BLaER1 treated with 17β-estradiol and CSF1 and Interleukin-3, amounts not matched to agents 10 nM and 100 nM (cell line): ENCODE measurements at regions not wholly inside any gene's neighbourhood (a gene's known extent, or its start where the extent isn't known, plus 50 kb on each side); places are given as distances from the start of the nearest gene placed in this dataset.
"Not testable (repeated sequence)": the region's sequence is repeated elsewhere in the genome, so short reads cannot be mapped to it uniquely, and the experiment has no call there.

Experiments
- H3K27ac ChIP-seq, 11 experiments: shearing (Covaris generic); formaldehyde crosslinking; 2 replicates each; pipeline ENCODE4 v1.8.1; 2022
- H3K27me3 ChIP-seq, 11 experiments: shearing (Covaris generic); formaldehyde crosslinking; 2 replicates each; pipeline ENCODE4 v1.8.1; 2022
- H3K36me3 ChIP-seq, 11 experiments: shearing (Covaris generic); formaldehyde crosslinking; 2 replicates each; pipeline ENCODE4 v1.8.1; 2022
- H3K4me1 ChIP-seq, 10 experiments: shearing (Covaris generic); formaldehyde crosslinking; 2 replicates each; pipeline ENCODE4 v1.8.1; 2022
- H3K4me2 ChIP-seq, 11 experiments: shearing (Covaris generic); formaldehyde crosslinking; 2 replicates each; pipeline ENCODE4 v1.8.1; 2022
- H3K4me3 ChIP-seq, 10 experiments: shearing (Covaris generic); formaldehyde crosslinking; 2 replicates each; pipeline ENCODE4 v1.8.1; 2022
- H3K9ac ChIP-seq, 11 experiments: shearing (Covaris generic); formaldehyde crosslinking; 2 replicates each; pipeline ENCODE4 v1.8.1; 2022
- H3K9me3 ChIP-seq, 11 experiments: shearing (Covaris generic); formaldehyde crosslinking; replicated peaks in 1 of 11; 2 replicates each; pipeline ENCODE4 v1.8.1; 2022
- H4K20me1 ChIP-seq, 11 experiments: shearing (Covaris generic); formaldehyde crosslinking; 2 replicates each; pipeline ENCODE4 v1.8.1; 2022
- Cebpa-rat ChIP-seq, 11 experiments: shearing (Covaris generic); IDR thresholded peaks; 2 replicates each; pipeline ENCODE4 v1.8.1; 2022

DNA sequence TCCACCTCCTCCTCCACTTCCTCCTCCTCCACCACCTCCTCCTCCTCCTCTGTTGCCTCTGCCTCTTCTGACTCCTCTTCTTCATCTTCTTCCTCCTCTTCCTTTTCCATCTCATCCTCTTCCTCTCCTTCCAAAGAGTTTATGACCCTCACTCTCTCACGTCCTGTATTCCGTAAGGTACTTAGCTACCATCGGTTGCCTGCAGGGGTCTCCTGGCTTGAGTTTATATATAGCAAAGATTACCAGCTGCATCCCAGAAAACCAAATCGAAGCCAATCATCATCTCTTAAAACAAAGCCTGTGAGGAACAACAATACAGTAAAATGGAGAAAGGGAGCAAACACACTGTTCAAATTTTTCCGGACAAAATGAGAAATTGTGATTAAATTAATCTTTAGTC, 317.4 kb downstream of the C3orf38 start:
- no peak overlapping the region for H3K4me2 ChIP-seq
- no peaks in the 10 kb centered on the region for H3K4me1 ChIP-seq
- no peaks in the 10 kb centered on the region for H4K20me1 ChIP-seq
- H3K27ac ChIP-seq: no peak overlapping the region
- no peaks in the 10 kb centered on the region for H3K36me3 ChIP-seq
- H3K9ac ChIP-seq: no peak overlapping the region
- H3K4me3 ChIP-seq: no peak overlapping the region
- TF ChIP-seq Cebpa-rat (IDR thresholded peaks at IDR 0.05): no peak
- H3K27me3 ChIP-seq: no peaks in the 10 kb centered on the region
- 0 out of 22 replicates have a peak, but pooled peaks cover 0 to 6% (median 0%) of the 10 kb centered on the region in 11 experiments for H3K9me3 ChIP-seq

DNA sequence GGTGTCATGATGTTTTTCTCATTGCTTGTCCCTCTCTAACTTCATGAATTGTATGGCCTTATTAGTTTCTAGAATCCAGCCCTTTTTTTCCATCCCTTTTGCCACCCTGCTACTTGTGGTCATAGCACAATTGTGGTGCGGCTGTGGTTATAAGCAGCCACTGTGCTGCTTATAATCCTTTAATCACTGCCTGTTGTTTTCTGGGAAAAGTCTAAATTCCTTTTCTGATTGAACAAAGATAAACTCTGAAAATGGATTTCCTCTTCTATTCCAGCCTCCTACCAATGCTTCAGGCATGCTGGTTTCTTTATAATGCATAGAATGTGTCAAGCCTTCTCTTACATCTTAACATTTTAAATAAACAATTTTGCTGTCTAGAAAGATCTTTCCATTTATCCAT, 319.5 kb downstream of the C3orf38 start:
- Histone ChIP-seq H3K9me3 (0 out of 22 replicates have a peak, but pooled peaks cover 0 to 6% (median 0%) of the 10 kb centered on the region in 11 experiments), H3K27me3 (no peaks in the 10 kb centered on the region), H3K4me1 (no peaks in the 10 kb centered on the region), H3K9ac (no peak overlapping the region), H3K4me3 (no peak overlapping the region), H3K27ac (no peak overlapping the region), H3K36me3 (no peaks in the 10 kb centered on the region), H3K4me2 (no peak overlapping the region), H4K20me1 (no peaks in the 10 kb centered on the region)
- TF ChIP-seq Cebpa-rat (IDR thresholded peaks at IDR 0.05): no peak

DNA sequence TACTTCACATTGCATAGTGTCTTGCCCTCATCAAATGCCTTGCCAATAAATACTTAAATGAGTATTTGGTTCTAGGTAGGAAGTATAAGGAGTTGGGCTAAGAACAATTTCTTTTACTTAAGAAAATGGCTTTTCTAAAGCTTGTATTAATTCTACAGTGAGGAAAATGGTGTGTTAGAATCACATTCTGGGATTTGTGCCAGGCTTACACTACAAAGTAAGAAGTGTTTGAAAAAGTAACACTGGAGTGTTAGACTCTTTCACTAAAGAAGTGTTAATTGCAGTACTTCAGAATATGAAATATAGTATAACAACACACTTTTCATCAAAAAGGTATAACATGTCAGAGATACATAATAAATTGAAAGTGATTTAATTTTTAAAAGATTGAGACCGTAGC, 328.7 kb downstream of the C3orf38 start:
- H3K4me2 ChIP-seq: no peak overlapping the region
- no peaks in the 10 kb centered on the region for H3K36me3 ChIP-seq
- no peaks in the 10 kb centered on the region for H3K27me3 ChIP-seq
- no peaks in the 10 kb centered on the region for H3K9me3 ChIP-seq
- no peak overlapping the region for H3K9ac ChIP-seq
- H3K4me1 ChIP-seq: no peaks in the 10 kb centered on the region
- no peak overlapping the region for H3K4me3 ChIP-seq
- no peaks in the 10 kb centered on the region for H4K20me1 ChIP-seq
- TF ChIP-seq Cebpa-rat (IDR thresholded peaks at IDR 0.05): no peak
- no peak overlapping the region for H3K27ac ChIP-seq

DNA sequence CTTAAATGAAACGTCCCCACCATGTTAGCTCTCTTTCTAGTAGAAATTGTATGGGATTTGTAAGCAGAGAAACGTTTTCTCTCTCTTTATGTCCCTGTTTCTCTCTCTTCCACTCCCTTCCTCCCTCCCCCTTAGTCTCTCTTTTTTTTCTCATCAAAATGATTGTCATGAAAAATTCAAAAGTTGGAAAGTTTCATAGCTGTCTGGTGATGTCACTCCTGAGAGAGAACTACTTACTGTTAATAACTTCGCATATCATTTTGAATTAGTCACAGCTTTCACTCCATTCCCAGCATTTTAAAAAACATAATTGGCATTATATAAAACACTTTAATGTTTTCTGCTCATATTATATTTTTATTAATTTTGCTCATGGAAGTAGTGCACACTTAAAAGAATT, 331.1 kb downstream of the C3orf38 start:
- Histone ChIP-seq H3K9me3 (no peaks in the 10 kb centered on the region), H3K4me3 (no peak overlapping the region), H3K9ac (no peak overlapping the region), H3K27ac (no peak overlapping the region), H4K20me1 (no peaks in the 10 kb centered on the region), H3K4me1 (no peaks in the 10 kb centered on the region), H3K27me3 (no peaks in the 10 kb centered on the region), H3K36me3 (no peaks in the 10 kb centered on the region), H3K4me2 (no peak overlapping the region)
- TF ChIP-seq Cebpa-rat (IDR thresholded peaks at IDR 0.05): no peak

DNA sequence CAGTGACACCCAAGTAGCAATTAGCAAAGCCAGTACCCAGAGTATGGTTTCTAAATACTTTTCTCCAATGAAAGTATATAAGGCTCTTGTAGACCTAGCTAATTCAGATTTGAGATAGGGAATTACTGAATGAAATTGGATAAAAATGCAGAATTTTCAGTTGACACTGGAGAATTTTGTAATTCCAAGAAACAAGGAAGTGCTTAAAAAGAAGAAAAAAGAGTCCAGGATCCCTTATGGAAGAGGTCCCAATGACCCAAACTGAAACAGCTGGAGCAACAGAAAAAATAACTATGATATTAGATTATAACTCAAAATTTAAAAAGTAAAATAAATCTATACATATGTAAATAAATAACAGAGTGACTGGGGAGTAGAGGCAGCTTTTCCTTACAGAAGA, 335.2 kb downstream of the C3orf38 start:
- Histone ChIP-seq H3K27me3 (no peaks in the 10 kb centered on the region), H4K20me1 (no peaks in the 10 kb centered on the region), H3K36me3 (no peaks in the 10 kb centered on the region), H3K4me3 (no peak overlapping the region), H3K27ac (no peak overlapping the region), H3K4me1 (no peaks in the 10 kb centered on the region), H3K9me3 (no peaks in the 10 kb centered on the region), H3K4me2 (no peak overlapping the region), H3K9ac (no peak overlapping the region)
- no peak for TF ChIP-seq Cebpa-rat (IDR thresholded peaks at IDR 0.05)

DNA sequence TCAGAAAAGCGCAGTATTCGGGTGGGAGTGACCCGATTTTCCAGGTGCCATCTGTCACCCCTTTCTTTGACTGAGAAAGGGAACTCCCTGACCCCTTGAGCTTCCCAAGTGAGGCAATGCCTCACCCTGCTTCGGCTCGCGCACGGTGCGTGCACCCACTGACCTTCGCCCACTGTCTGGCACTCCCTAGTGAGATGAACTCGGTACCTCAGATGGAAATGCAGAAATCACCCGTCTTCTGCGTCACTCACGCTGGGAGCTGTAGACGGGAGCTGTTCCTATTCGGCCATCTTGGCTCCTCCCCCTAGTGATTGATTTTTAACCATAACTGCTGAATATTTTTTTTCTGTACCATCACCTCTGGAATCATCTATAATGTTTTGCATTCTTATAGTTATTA, 359.1 kb downstream of the C3orf38 start:
- not testable (repeated sequence) for H3K9me3 ChIP-seq, H3K9ac ChIP-seq, H3K4me2 ChIP-seq, H3K36me3 ChIP-seq, H3K27me3 ChIP-seq, H3K27ac ChIP-seq, H3K4me3 ChIP-seq, H3K4me1 ChIP-seq, H4K20me1 ChIP-seq

DNA sequence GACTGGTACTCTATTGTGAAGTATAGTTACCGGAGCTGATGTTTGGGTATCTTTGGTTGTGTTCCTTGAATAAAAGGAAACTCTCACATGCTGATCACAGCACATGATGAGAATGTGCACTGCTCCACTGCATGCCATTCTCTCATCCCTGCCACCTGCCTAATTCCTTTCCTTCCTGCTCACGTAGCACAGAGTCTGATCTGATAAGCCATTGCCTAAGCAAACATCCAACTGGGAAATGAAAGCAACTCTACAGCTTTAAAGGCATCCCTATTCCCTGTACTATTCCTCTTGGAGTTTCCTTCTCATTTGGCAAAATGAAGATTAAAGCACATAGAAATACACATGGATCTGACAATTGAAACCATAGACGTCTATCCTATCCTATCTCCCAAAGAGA, 359.8 kb downstream of the C3orf38 start:
- H4K20me1 ChIP-seq: no peaks in the 10 kb centered on the region
- no peaks in the 10 kb centered on the region for H3K4me1 ChIP-seq
- H3K9me3 ChIP-seq: 0 out of 22 replicates have a peak, but pooled peaks cover 0 to 4% (median 0%) of the 10 kb centered on the region in 11 experiments
- no peak for TF ChIP-seq Cebpa-rat (IDR thresholded peaks at IDR 0.05)
- no peak overlapping the region for H3K4me2 ChIP-seq
- no peaks in the 10 kb centered on the region for H3K27me3 ChIP-seq
- H3K36me3 ChIP-seq: no peaks in the 10 kb centered on the region
- H3K27ac ChIP-seq: no peak overlapping the region
- H3K4me3 ChIP-seq: no peak overlapping the region
- no peak overlapping the region for H3K9ac ChIP-seq

DNA sequence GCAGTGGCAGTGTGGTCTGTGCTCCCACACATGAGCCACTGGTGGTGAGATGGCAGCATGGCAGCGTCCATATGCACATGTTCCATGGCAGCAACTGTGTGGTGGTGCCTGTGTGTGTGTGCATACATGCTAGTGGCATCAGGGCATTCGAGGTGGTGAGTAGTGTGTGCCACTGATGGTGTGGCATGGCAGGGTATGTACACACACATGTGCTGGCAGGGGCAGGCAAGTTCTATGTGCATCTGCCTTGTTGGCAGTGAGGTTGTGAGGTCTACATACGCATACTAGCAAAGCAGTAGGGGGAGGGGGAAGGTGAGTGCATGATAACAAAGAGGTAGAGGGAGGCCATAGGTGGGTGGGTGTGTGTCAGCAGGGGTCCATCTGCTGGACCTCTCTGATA, 378.7 kb downstream of the C3orf38 start:
- TF ChIP-seq Cebpa-rat (IDR thresholded peaks at IDR 0.05): no peak
- H3K4me2 ChIP-seq: no peak overlapping the region
- H3K27ac ChIP-seq: no peak overlapping the region
- H3K36me3 ChIP-seq: no peaks in the 10 kb centered on the region
- no peaks in the 10 kb centered on the region for H4K20me1 ChIP-seq
- no peaks in the 10 kb centered on the region for H3K4me1 ChIP-seq
- H3K4me3 ChIP-seq: no peak overlapping the region
- H3K27me3 ChIP-seq: no peaks in the 10 kb centered on the region
- H3K9ac ChIP-seq: no peak overlapping the region
- H3K9me3 ChIP-seq: no peaks in the 10 kb centered on the region

DNA sequence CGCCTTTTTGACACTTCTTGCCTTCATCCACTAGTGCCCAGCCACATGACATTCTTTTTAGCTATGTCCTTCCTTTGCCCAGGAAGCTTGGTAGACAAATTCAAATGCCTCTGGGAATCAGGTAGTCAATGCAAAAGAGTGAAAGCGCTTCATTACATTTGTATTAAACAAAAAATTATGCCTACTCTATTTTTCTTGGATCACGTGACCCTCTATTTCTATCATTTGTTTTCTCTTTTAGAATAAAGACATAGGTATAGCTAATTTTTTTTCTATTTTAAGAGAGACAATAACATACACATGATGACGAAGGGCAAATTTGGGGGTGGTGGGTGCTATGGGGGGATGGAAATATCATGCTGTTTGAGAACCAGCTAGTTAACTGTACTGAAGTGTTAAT, 384.8 kb downstream of the C3orf38 start:
- TF ChIP-seq Cebpa-rat (IDR thresholded peaks at IDR 0.05): no peak
- Histone ChIP-seq H3K4me3 (no peak overlapping the region), H3K27me3 (no peaks in the 10 kb centered on the region), H3K4me2 (no peak overlapping the region), H3K9ac (no peak overlapping the region), H3K36me3 (no peaks in the 10 kb centered on the region), H4K20me1 (no peaks in the 10 kb centered on the region), H3K9me3 (no peaks in the 10 kb centered on the region), H3K4me1 (no peaks in the 10 kb centered on the region), H3K27ac (no peak overlapping the region)

DNA sequence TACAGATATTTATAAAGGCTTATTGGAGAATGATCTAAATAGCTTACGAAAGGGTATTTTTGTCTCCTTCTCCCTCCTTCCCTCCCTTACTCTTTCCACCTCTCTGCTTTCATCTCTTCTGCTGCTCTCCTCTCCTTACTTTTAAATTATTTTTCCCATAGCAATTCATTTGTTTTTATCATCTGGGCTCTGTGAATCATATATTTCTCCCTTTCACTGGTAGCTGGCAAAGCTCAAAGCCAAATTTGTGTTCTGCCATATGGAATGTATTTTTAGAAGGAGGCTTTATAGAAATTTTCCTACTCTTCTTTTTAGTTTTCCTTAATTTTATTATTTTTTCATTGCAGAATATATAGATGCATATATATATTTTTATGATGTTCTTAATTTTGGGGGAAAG, 385.8 kb downstream of the C3orf38 start:
- no peaks in the 10 kb centered on the region for H3K27me3 ChIP-seq
- H3K27ac ChIP-seq: no peak overlapping the region
- H3K4me2 ChIP-seq: no peak overlapping the region
- no peak overlapping the region for H3K4me3 ChIP-seq
- TF ChIP-seq Cebpa-rat (IDR thresholded peaks at IDR 0.05): no peak
- H3K4me1 ChIP-seq: no peaks in the 10 kb centered on the region
- no peak overlapping the region for H3K9ac ChIP-seq
- H3K36me3 ChIP-seq: no peaks in the 10 kb centered on the region
- no peaks in the 10 kb centered on the region for H4K20me1 ChIP-seq
- no peaks in the 10 kb centered on the region for H3K9me3 ChIP-seq

DNA sequence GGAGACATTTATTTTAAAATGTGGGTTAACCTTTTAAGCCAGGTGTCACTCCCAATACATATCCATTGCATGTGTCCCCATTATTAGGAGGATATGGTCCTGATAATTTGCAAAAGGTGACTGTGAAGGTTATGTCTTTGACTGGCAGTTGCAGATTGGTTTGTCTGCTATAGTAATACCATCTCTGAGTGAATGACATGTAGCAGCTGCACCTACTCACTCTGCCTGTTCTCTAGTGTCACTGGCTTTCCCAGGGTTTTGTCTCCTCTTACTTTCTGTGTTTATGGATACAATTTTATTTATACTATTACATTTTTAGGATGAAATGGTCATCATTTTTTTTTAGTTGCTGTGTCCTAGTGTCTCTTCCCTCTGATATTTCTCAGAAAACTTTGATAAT, 393.2 kb downstream of the C3orf38 start:
- 0 out of 22 replicates have a peak overlapping the region, but pooled peaks of 1 of the 11 experiments have one; percentile 2 for H3K4me2 ChIP-seq
- H3K36me3 ChIP-seq: no peaks in the 10 kb centered on the region
- no peak overlapping the region for H3K27ac ChIP-seq
- H3K27me3 ChIP-seq: no peaks in the 10 kb centered on the region
- peaks cover 0 to 5% (median 0%) of the 10 kb centered on the region in 10 experiments; a peak in 2 of 20 replicates for H3K4me1 ChIP-seq
- no peak overlapping the region for H3K4me3 ChIP-seq
- TF ChIP-seq Cebpa-rat (IDR thresholded peaks at IDR 0.05): no peak
- no peak overlapping the region for H3K9ac ChIP-seq
- H4K20me1 ChIP-seq: no peaks in the 10 kb centered on the region
- peaks cover 0 to 22% (median 15%) of the 10 kb centered on the region in 11 experiments; a peak in 13 of 22 replicates for H3K9me3 ChIP-seq
